ENCODE measurements at regions not wholly inside any gene's neighbourhood (a gene's known extent, or its start where the extent isn't known, plus 50 kb on each side); places are given as distances from the start of the nearest gene placed in this dataset.

DNA sequence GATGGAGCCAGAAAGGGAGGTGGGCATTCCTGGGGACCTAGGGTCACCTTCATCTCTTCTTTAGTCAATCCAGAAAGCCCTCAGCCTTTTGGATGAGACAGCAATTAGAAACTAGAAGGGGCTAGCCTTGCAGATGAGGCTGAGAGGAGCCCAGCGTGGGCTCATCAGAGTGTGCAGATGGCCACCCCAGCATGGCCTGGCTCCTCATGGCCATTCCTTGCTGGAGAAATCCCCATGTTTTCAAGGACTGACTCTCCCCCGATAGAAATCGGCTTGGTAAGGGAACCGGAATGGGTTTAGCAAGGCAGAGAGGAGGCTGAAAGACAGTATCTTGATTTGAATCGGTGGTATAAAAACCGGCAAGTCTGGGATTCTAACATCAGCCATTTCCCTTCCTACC, 274.6 kb downstream of the BUD13 start:
- no peak overlapping the region for H3K27ac ChIP-seq
- WGBS, 2 donors (ENCODE audit: low coverage in 1 of 2): 73 to 97% methylated on average over 3 to 4 of the region's 6 CpGs
- TF ChIP-seq POLR2AphosphoS5 (IDR thresholded peaks at IDR 0.05): no peak
- TF ChIP-seq, protein P1, sequence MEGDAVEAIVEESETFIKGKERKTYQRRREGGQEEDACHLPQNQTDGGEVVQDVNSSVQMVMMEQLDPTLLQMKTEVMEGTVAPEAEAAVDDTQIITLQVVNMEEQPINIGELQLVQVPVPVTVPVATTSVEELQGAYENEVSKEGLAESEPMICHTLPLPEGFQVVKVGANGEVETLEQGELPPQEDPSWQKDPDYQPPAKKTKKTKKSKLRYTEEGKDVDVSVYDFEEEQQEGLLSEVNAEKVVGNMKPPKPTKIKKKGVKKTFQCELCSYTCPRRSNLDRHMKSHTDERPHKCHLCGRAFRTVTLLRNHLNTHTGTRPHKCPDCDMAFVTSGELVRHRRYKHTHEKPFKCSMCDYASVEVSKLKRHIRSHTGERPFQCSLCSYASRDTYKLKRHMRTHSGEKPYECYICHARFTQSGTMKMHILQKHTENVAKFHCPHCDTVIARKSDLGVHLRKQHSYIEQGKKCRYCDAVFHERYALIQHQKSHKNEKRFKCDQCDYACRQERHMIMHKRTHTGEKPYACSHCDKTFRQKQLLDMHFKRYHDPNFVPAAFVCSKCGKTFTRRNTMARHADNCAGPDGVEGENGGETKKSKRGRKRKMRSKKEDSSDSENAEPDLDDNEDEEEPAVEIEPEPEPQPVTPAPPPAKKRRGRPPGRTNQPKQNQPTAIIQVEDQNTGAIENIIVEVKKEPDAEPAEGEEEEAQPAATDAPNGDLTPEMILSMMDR (IDR thresholded peaks at IDR 0.05): no peak
- no peak for TF ChIP-seq POLR2A (IDR thresholded peaks at IDR 0.05)
- TF ChIP-seq EP300 (IDR thresholded peaks at IDR 0.05): no peak
- no peaks in the 10 kb centered on the region for H3K36me3 ChIP-seq
- H3K9me3 ChIP-seq: no peaks in the 10 kb centered on the region
- ATAC-seq: no peak
- no peak overlapping the region for H3K4me3 ChIP-seq
- H3K4me1 ChIP-seq: peaks cover 0 to 10% (median 0%) of the 10 kb centered on the region in 3 donors
- H3K27me3 ChIP-seq: peaks cover 48% of the 10 kb centered on the region

GRCh38 chr11:116492600-116492999, 280.2 kb downstream of the BUD13 start:
- TF ChIP-seq EP300 (IDR thresholded peaks at IDR 0.05) (no peak), POLR2AphosphoS5 (IDR thresholded peaks at IDR 0.05) (no peak), POLR2A (IDR thresholded peaks at IDR 0.05) (no peak)
- TF ChIP-seq, protein P1 (IDR thresholded peaks at IDR 0.05): no peak
- WGBS, 2 donors (ENCODE audit: low coverage in 1 of 2): 70% methylated on average over 3 of the region's 3 CpGs; no CpG with 5 or more reads in 1 of the 2 donors
- Histone ChIP-seq H3K27ac (no peak overlapping the region), H3K9me3 (no peaks in the 10 kb centered on the region), H3K36me3 (no peaks in the 10 kb centered on the region), H3K4me3 (no peak overlapping the region), H3K27me3 (peaks cover 18% of the 10 kb centered on the region), H3K4me1 (no peaks in the 10 kb centered on the region)
- ATAC-seq: no peak

DNA sequence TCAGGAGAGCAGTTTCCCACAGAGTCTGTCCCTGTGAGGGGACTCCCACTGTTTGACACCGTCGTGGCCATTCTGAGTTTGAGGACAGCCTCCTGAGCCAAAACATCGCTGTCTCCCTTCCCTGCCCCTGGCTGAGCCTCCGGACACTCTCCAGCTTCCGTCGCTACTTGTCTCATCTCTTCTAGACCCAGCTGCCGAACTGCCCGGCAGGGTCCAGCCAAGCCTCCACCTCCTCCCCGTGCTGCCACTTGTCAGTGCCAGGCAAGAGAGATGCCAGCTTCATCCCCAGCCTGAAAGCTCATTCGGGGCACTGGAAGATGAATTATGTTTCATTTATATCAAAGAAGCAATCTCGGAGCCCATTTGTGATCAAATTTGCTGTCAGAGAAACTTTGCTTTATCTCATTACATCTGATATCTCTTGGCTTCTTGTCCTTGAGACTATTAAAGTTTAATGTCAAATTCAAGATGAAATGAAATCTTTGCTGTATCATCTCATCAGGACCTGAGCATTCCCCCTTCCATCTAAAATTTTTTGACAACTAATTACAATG, 283.9 kb downstream of the BUD13 start:
- TF ChIP-seq EP300 (IDR thresholded peaks at IDR 0.05): no peak
- no peak for TF ChIP-seq POLR2A (IDR thresholded peaks at IDR 0.05)
- TF ChIP-seq, protein P1 (IDR thresholded peaks at IDR 0.05): no peak
- no peak for TF ChIP-seq POLR2AphosphoS5 (IDR thresholded peaks at IDR 0.05)
- Histone ChIP-seq H3K27ac (no peak overlapping the region), H3K9me3 (no peaks in the 10 kb centered on the region), H3K4me3 (no peak overlapping the region), H3K4me1 (no peaks in the 10 kb centered on the region), H3K36me3 (no peaks in the 10 kb centered on the region), H3K27me3 (peaks cover 47% of the 10 kb centered on the region)
- ATAC-seq: no peak
- WGBS, 2 donors (ENCODE audit: low coverage in 1 of 2): 31 to 70% methylated on average over 2 to 11 of the region's 11 CpGs

DNA sequence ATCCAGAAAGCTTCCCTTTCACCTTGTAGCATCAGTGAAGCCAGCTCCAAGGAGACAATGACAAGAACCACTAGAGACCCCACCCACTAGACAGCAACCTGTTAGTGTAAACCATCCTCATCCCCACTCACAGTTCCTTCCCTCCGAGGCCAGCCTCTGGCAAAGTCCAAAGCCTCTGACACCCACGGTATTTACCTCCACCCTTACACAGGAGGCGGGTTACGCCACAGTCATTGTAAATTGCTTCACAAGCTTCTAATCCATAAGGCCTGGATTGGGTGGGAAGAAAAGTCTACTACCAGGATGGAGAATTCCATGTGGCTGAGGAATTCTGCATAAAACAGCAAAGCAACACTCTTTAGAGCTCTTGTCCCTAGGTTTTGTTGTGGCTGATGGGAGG, 287.4 kb downstream of the BUD13 start:
- 60 to 80% methylated on average over 1 of the region's 4 CpGs for WGBS, 2 donors (ENCODE audit: low coverage in 1 of 2)

GRCh38 chr11:116482716-116483115, 290.1 kb downstream of the BUD13 start:
- Histone ChIP-seq H3K27ac (no peak overlapping the region), H3K36me3 (no peaks in the 10 kb centered on the region), H3K9me3 (no peaks in the 10 kb centered on the region), H3K4me3 (no peak overlapping the region), H3K4me1 (no peaks in the 10 kb centered on the region), H3K27me3 (peaks cover 34% of the 10 kb centered on the region)
- TF ChIP-seq POLR2AphosphoS5 (IDR thresholded peaks at IDR 0.05) (no peak), POLR2A (IDR thresholded peaks at IDR 0.05) (no peak), EP300 (IDR thresholded peaks at IDR 0.05) (no peak)
- TF ChIP-seq, protein P1 (IDR thresholded peaks at IDR 0.05): no peak
- no peak for ATAC-seq
- WGBS, 2 donors (ENCODE audit: low coverage in 1 of 2): 71% methylated on average over 3 of the region's 4 CpGs; no CpG with 5 or more reads in 1 of the 2 donors

More for the DNA sequence above, 287.4 kb downstream of the BUD13 start:
- H3K9me3 ChIP-seq: no peaks in the 10 kb centered on the region
- H3K27ac ChIP-seq: no peak overlapping the region
- H3K4me3 ChIP-seq: no peak overlapping the region
- TF ChIP-seq POLR2A (IDR thresholded peaks at IDR 0.05) (no peak), POLR2AphosphoS5 (IDR thresholded peaks at IDR 0.05) (no peak), EP300 (IDR thresholded peaks at IDR 0.05) (no peak)
- TF ChIP-seq, protein P1 (IDR thresholded peaks at IDR 0.05): no peak
- no peaks in the 10 kb centered on the region for H3K4me1 ChIP-seq
- no peaks in the 10 kb centered on the region for H3K36me3 ChIP-seq
- ATAC-seq: no peak
- H3K27me3 ChIP-seq: peaks cover 46% of the 10 kb centered on the region

Measured in gastroesophageal sphincter (tissue), 4 donors.